Body of pancreas (tissue), 4 donors: ENCODE measurements at regions not wholly inside any gene's neighbourhood (a gene's known extent, or its start where the extent isn't known, plus 50 kb on each side); places are given as distances from the start of the nearest gene placed in this dataset.

Experiments used
- ATAC-seq: fragments of 150-250 bp; one replicate; pipeline ENCODE4 v1.9.1; 2016
- DNase-seq, 4 donors: peaks; one replicate each; pipeline ENCODE4 v3.0.0-alpha.2; 2019
- H3K27ac ChIP-seq, 4 donors: fragments of 200-600 bp; sonication (generic); 1 replicate in 3 of 4; 2 replicates in 1 of 4; pipeline versions ENCODE4 v1.5.1 to v1.6.1; 2016 to 2019; ENCODE audit warnings: mild to moderate bottlenecking in 1 of 4, mixed read lengths in 1 of 4, moderate library complexity in 1 of 4
- H3K27me3 ChIP-seq, 2 donors: fragments of 200-600 bp; sonication (generic); one replicate each; pipeline ENCODE4 v1.6.0; 2016; ENCODE audit warnings: mild to moderate bottlenecking in 1 of 2
- H3K36me3 ChIP-seq, 2 donors: fragments of 200-600 bp; sonication (generic); replicated peaks in 1 of 2; 2 replicates each; pipeline ENCODE4 v1.5.1; 2016; ENCODE audit warnings: low read depth in 2 of 2; ENCODE audit not compliant: insufficient read depth in 1 of 2
- H3K4me1 ChIP-seq: fragments of 200-600 bp; sonication (generic); one replicate; pipeline ENCODE4 v1.6.0; 2016
- H3K4me3 ChIP-seq, 2 donors: fragments of 200-600 bp; sonication (generic); 1 replicate in 1 of 2; 2 replicates in 1 of 2; pipeline ENCODE4 v1.5.1; 2016 to 2019
- H3K9me3 ChIP-seq, 3 donors: fragments of 200-600 bp; sonication (generic); 1 replicate in 2 of 3; 2 replicates in 1 of 3; pipeline ENCODE4 v1.5.1; 2016
- POLR2A ChIP-seq, 3 donors: fragments of 450-650 bp; IDR thresholded peaks; one replicate each; pipeline ENCODE4 v1.6.1; 2016; ENCODE audit warnings: antibody characterized with exemption in 3 of 3, mild to moderate bottlenecking in 2 of 3
- WGBS, 2 donors: methylation state at CpG; one replicate each; pipeline ENCODE4 v1.1.5; 2017; 5-methylcytosine and 5-hydroxymethylcytosine counted together
- intact Hi-C: fragments of 100-400 bp; cut with DNase I; formaldehyde crosslinking; loops from one replicate; pipeline ENCODE4 v1.15.1; 2023
- TF ChIP-seq, protein P1 (sequence below), 7 experiments: fragments of 450-650 bp in 4 of 7; fragments of 200-600 bp in 3 of 7; sonication (generic) in 3 of 7; IDR thresholded peaks; one replicate each; pipeline ENCODE4 v1.5.1; 2016 to 2019; ENCODE audit warnings: antibody characterized with exemption in 7 of 7

GRCh38 chr6:18062733-18063132 lies 59.7 kb downstream of the NHLRC1 start:
- H3K9me3 ChIP-seq, result no peaks in the 10 kb centered on the region
- no peaks in the 10 kb centered on the region for H3K27me3 ChIP-seq
- 14 to 22% methylated on average over 1 of the region's 1 CpG for WGBS, 2 donors
- H3K4me3 ChIP-seq, result no peak overlapping the region
- peaks cover 10% of the 10 kb centered on the region for H3K4me1 ChIP-seq
- peak overlapping the region in 1 of 4 donors; percentile 37 for H3K27ac ChIP-seq
- ATAC-seq (peak; percentile 80), DNase-seq (peak; percentile 32 to 70 (median 58))
- TF ChIP-seq, protein P1, sequence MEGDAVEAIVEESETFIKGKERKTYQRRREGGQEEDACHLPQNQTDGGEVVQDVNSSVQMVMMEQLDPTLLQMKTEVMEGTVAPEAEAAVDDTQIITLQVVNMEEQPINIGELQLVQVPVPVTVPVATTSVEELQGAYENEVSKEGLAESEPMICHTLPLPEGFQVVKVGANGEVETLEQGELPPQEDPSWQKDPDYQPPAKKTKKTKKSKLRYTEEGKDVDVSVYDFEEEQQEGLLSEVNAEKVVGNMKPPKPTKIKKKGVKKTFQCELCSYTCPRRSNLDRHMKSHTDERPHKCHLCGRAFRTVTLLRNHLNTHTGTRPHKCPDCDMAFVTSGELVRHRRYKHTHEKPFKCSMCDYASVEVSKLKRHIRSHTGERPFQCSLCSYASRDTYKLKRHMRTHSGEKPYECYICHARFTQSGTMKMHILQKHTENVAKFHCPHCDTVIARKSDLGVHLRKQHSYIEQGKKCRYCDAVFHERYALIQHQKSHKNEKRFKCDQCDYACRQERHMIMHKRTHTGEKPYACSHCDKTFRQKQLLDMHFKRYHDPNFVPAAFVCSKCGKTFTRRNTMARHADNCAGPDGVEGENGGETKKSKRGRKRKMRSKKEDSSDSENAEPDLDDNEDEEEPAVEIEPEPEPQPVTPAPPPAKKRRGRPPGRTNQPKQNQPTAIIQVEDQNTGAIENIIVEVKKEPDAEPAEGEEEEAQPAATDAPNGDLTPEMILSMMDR (IDR thresholded peaks at IDR 0.05), result no peak
- TF ChIP-seq POLR2A (IDR thresholded peaks at IDR 0.05), result no peak
- intact Hi-C loops, result no loop called here
- H3K36me3 ChIP-seq, result no peaks in the 10 kb centered on the region

DNA sequence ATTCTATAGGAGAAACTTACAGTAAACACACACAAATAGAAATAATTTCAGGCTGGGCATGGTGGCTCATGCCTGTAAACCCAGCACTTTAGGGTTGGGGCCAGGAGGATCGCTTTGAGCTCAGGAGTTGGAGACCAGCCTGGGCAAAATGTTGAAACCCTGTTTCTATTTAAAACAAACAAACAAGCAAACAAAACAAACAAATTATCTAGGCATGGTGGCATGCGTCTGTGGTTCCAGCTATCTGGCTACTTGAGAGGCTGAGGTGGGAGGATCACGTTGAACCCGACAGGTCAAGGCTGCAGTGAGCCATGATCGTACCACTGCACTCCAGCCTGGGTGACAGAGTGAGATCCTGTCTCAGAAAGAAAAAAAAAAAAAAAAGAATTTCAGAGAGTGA lies 64.0 kb downstream of the NHLRC1 start:
- DNase-seq, result no peak
- TF ChIP-seq, protein P1 (IDR thresholded peaks at IDR 0.05), result no peak
- no peak for TF ChIP-seq POLR2A (IDR thresholded peaks at IDR 0.05)
- H3K4me1 ChIP-seq, result peaks cover 10% of the 10 kb centered on the region
- no peak overlapping the region for H3K4me3 ChIP-seq
- no peaks in the 10 kb centered on the region for H3K9me3 ChIP-seq
- intact Hi-C loops, result no loop called here
- no peaks in the 10 kb centered on the region for H3K36me3 ChIP-seq
- ATAC-seq, result no peak
- 57 to 62% methylated on average over 5 of the region's 5 CpGs for WGBS, 2 donors
- no peaks in the 10 kb centered on the region for H3K27me3 ChIP-seq
- H3K27ac ChIP-seq, result no peak overlapping the region

DNA sequence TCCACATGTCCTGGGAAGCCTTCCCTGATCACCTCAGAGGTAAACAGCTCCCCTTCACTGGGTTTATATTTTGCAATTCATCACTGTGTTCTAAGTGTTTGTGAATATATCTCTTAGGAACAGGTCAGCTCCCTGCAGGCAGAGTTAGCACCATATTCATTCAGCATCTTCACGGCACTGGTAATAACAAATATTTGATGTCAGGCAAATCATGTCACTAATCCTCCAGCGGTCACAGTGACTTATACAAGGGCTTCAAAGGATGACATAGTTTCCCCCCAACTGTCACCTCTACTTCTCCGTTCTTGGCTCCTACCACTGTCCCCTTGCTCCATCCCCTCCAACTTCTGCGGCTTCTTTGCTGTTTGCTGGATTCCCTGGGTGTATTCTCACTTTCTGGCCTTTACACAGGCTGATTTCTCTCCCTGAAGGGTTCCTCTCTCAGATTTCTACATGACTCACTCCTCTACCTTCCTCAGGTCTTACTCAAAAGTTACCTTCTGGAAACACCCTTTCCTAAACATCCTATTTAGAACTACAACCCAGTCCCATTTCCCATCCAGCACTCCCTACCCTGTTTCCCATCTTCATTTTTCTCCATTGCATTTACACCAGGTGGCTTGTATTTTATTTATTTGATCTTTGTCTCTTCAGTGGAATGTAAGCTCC lies 66.6 kb downstream of the NHLRC1 start:
- no peak overlapping the region for H3K27ac ChIP-seq
- WGBS, 2 donors, result 96 to 97% methylated on average over 4 of the region's 4 CpGs
- no peaks in the 10 kb centered on the region for H3K9me3 ChIP-seq
- DNase-seq (no peak), ATAC-seq (no peak)
- TF ChIP-seq POLR2A (IDR thresholded peaks at IDR 0.05), result no peak
- H3K27me3 ChIP-seq, result no peaks in the 10 kb centered on the region
- H3K4me3 ChIP-seq, result no peak overlapping the region
- H3K4me1 ChIP-seq, result no peaks in the 10 kb centered on the region
- H3K36me3 ChIP-seq, result no peaks in the 10 kb centered on the region
- intact Hi-C loops, result no loop called here

DNA sequence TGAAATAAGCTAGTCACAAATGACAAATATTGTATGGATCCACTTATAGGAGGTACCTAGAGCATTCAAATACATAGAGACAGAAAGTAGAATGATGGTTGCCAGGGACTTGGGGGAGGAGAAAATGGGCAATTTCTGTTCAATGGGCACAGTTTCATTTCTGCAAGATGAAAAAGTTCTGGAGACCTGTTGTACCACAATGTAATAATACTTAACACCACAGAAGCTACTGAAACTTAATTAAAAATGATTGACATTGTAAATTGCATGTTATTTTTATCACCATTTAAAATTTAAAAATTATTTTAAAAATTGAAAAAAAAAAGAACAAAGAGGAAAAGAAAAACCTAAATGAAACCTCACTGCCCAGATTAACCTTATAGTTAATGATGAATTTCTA lies 67.4 kb downstream of the NHLRC1 start:
- Histone ChIP-seq H3K4me3 (no peak overlapping the region), H3K9me3 (no peaks in the 10 kb centered on the region), H3K27me3 (no peaks in the 10 kb centered on the region), H3K4me1 (no peaks in the 10 kb centered on the region), H3K27ac (no peak overlapping the region), H3K36me3 (no peaks in the 10 kb centered on the region)
- DNase-seq (no peak), ATAC-seq (no peak)
- TF ChIP-seq POLR2A (IDR thresholded peaks at IDR 0.05), result no peak
- TF ChIP-seq, protein P1 (IDR thresholded peaks at IDR 0.05), result no peak
- intact Hi-C loops, result no loop called here

- no peak for ATAC-seq
- Histone ChIP-seq H3K4me1 (no peaks in the 10 kb centered on the region), H3K4me3 (no peak overlapping the region), H3K27ac (no peak overlapping the region), H3K9me3 (no peaks in the 10 kb centered on the region), H3K27me3 (no peaks in the 10 kb centered on the region), H3K36me3 (no peaks in the 10 kb centered on the region)
- TF ChIP-seq, protein P1 (IDR thresholded peaks at IDR 0.05), result no peak
- TF ChIP-seq POLR2A (IDR thresholded peaks at IDR 0.05), result no peak
- intact Hi-C loops, result no loop called here
- WGBS, 2 donors, result 77% methylated on average over 6 of the region's 6 CpGs
- no peak for DNase-seq
These were observed 66.4 kb upstream of the KIF13A start for GRCh38 chr6:18053555-18054445.
